Tibial artery (tissue), 4 donors: ENCODE measurements at regions not wholly inside any gene's neighbourhood (a gene's known extent, or its start where the extent isn't known, plus 50 kb on each side); places are given as distances from the start of the nearest gene placed in this dataset.
A peak's percentile ranks its signal among the peaks of the same experiment; 100 is the strongest.

Experiments
- DNase-seq, 2 donors: peaks; one replicate each; pipeline ENCODE4 v3.0.0-alpha.2; 2019
- H3K27ac ChIP-seq, 2 donors: fragments of 200-600 bp; sonication (generic) in 1 of 2; 1 replicate in 1 of 2; 2 replicates in 1 of 2; pipeline ENCODE4 v1.5.1; 2018 to 2019; ENCODE audit warnings: mild to moderate bottlenecking in 1 of 2
- H3K27me3 ChIP-seq, 2 donors: fragments of 200-600 bp; sonication (generic) in 1 of 2; one replicate each; pipeline versions ENCODE4 v1.5.1 to v1.6.0; 2016 to 2019
- H3K36me3 ChIP-seq, 3 donors: fragments of 200-600 bp; sonication (generic) in 2 of 3; one replicate each; pipeline ENCODE4 v1.5.1; 2016 to 2019; ENCODE audit warnings: mild to moderate bottlenecking in 2 of 3
- H3K4me1 ChIP-seq, 4 donors: fragments of 200-600 bp; sonication (generic) in 2 of 4; 1 replicate in 3 of 4; 2 replicates in 1 of 4; pipeline ENCODE4 v1.5.1; 2016 to 2019
- H3K4me3 ChIP-seq, 2 donors: fragments of 200-600 bp; sonication (generic) in 1 of 2; 1 replicate in 1 of 2; 2 replicates in 1 of 2; pipeline ENCODE4 v1.5.1; 2018 to 2019; ENCODE audit warnings: mild to moderate bottlenecking in 2 of 2
- H3K9me3 ChIP-seq, 3 donors: fragments of 200-600 bp; sonication (generic) in 1 of 3; one replicate each; pipeline ENCODE4 v1.5.1; 2016 to 2019
- intact Hi-C: fragments of 100-400 bp; cut with DNase I; formaldehyde crosslinking; loops from one replicate; pipeline ENCODE4 v1.15.0; 2023; ENCODE audit warnings: low total_unique reads
- TF ChIP-seq, protein P1 (sequence below), 2 experiments: fragments of 200-600 bp in 1 of 2; fragments of 450-650 bp in 1 of 2; IDR thresholded peaks; one replicate each; pipeline ENCODE4 v1.5.1; 2017 to 2019; ENCODE audit warnings: antibody characterized with exemption in 2 of 2, mild to moderate bottlenecking in 1 of 2, moderate library complexity in 1 of 2

DNA sequence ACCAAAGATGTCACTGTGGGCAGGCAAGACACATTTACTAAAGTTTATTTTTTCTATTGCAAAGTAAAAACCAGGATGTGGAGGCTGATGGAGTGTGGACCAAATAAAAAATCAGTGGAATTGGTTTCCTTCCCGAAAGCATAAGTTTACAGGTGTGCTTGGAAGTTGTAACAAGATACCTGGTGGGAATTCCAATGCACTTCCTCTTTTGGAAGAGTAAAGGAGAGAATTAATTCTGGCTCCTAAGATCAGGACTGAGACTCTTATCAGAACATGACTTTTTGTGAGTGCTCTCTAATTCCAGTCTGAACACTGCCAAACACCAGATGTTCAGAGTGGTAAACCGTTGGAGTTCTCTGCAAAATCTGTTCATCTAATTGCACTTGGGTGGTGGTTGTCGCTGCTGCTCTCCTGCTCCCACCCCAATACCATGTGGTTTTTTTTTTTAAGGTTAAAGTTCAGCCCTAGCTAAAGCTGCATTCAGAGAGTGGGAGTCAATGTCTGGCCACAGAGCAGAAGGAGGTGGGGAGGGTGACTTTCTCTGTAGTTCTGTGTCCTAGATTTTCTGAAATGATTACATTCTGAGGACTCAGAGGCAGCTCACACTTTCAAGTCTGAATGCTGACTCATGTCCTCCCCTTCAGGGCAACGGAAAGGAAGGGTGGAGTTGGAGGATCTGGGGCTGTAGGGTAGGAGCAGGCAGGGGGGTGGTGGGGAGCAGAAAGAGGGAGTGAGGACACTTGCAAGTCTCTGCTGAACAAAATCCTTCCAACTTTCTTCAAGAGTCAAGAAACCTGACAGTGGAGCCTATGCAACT, 275.8 kb upstream of the PRDM1 start:
- Histone ChIP-seq H3K36me3 (no peaks in the 10 kb centered on the region), H3K9me3 (no peaks in the 10 kb centered on the region), H3K27ac (no peak overlapping the region), H3K4me1 (no peaks in the 10 kb centered on the region), H3K27me3 (peaks cover 0 to 5% of the 10 kb centered on the region in 2 donors), H3K4me3 (no peak overlapping the region)
- peak in 1 of 2 donors; percentile 66 for DNase-seq
- TF ChIP-seq, protein P1, sequence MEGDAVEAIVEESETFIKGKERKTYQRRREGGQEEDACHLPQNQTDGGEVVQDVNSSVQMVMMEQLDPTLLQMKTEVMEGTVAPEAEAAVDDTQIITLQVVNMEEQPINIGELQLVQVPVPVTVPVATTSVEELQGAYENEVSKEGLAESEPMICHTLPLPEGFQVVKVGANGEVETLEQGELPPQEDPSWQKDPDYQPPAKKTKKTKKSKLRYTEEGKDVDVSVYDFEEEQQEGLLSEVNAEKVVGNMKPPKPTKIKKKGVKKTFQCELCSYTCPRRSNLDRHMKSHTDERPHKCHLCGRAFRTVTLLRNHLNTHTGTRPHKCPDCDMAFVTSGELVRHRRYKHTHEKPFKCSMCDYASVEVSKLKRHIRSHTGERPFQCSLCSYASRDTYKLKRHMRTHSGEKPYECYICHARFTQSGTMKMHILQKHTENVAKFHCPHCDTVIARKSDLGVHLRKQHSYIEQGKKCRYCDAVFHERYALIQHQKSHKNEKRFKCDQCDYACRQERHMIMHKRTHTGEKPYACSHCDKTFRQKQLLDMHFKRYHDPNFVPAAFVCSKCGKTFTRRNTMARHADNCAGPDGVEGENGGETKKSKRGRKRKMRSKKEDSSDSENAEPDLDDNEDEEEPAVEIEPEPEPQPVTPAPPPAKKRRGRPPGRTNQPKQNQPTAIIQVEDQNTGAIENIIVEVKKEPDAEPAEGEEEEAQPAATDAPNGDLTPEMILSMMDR (IDR thresholded peaks at IDR 0.05) = no peak
- intact Hi-C loops = no loop called here

DNA sequence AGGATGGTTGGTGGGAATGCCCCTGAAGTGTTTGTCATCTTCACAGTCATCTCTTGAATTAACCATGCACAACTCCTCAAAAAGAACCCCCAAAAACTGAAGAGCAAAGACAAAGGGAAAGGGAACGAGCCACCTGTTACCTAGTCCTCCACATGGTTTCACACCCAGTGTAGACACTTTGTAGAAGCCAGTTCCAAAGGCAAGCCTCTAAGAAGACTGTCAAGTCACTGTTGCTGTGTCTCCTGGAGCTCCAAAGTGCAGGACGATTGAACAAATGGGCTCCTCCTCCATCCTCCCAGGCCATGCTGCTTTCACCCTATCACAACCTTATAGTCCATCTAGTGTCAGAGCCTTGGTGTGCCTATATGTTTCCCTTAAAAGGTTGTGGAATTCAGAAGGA, 277.6 kb upstream of the PRDM1 start:
- Histone ChIP-seq H3K4me1 (no peaks in the 10 kb centered on the region), H3K9me3 (no peaks in the 10 kb centered on the region), H3K27ac (no peak overlapping the region), H3K27me3 (peaks cover 0 to 5% of the 10 kb centered on the region in 2 donors), H3K36me3 (no peaks in the 10 kb centered on the region), H3K4me3 (no peak overlapping the region)
- TF ChIP-seq, protein P1 (IDR thresholded peaks at IDR 0.05) = no peak
- DNase-seq = no peak
- intact Hi-C loops = no loop called here

DNA sequence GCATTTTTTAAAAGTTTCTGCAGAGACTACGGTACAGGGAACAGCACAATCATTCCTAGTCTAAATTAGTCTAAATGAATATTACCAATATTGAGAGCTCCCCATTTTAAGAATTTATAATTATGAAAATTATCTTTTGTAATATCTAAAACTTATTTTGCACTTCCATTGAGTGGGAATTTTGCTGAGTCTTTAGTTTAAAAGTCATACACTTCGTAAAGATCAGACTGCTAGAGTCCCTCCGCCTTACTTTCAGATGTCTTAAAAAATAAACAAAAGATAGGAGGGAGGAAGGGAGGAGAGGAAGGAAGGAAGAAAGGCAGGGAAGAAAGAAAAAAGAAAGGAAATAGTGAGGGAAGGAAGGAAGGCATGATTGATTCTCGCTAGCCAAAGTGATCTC, 278.2 kb upstream of the PRDM1 start:
- no peak overlapping the region for H3K4me3 ChIP-seq
- H3K36me3 ChIP-seq = no peaks in the 10 kb centered on the region
- intact Hi-C loops = no loop called here
- H3K9me3 ChIP-seq = no peaks in the 10 kb centered on the region
- H3K27me3 ChIP-seq = peaks cover 0 to 5% of the 10 kb centered on the region in 2 donors
- no peaks in the 10 kb centered on the region for H3K4me1 ChIP-seq
- TF ChIP-seq, protein P1 (IDR thresholded peaks at IDR 0.05) = no peak
- no peak overlapping the region for H3K27ac ChIP-seq
- no peak for DNase-seq

DNA sequence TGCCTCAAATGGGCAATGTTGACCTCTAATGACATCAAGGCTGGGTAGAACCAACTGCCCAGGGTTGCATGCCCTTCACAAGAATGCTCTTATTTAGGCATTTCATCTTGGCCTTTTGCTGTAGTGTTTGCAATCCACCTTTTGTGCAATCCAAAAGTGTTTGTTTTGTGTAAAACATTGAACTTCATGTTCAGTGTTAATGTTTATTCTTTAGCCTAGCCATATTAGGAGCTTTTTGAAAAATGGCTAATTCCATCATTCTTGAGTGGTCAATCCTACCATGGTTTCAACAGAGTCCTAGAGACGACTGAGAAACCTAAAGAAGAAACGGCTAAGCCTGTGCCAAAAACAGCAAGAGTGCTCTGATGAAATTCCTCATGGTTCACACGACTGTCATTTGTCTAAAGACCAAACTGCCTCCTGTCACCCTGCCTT, 279.6 kb upstream of the PRDM1 start:
- TF ChIP-seq, protein P1 (IDR thresholded peaks at IDR 0.05) = no peak
- intact Hi-C loops = no loop called here
- no peak for DNase-seq

DNA sequence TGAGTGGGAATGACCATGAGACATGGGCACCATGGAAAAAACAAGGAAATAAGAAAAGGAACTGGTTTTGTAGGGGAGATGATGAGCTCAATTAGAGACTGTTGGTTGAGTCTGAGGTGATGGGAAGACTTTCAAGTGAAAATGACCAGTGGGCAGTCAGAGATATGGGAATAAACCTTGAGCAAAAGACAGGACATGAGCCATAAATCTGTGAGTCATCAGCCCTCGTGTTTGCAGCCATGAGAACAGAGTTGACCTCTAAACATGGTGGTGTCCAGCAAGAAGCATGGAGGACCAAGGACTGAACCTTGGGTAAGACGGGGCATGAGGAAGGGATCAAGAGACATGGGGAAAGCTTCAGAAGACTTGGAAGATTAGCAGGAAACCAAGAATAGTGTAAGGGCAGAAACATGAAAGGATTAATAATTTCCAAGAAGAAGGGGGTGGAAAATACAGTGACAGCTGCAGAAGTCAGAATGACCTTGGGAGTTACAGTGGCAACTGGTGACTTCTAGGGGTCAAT, 280.6 kb upstream of the PRDM1 start:
- no peaks in the 10 kb centered on the region for H3K4me1 ChIP-seq
- no peaks in the 10 kb centered on the region for H3K36me3 ChIP-seq
- no peak overlapping the region for H3K4me3 ChIP-seq
- TF ChIP-seq, protein P1 (IDR thresholded peaks at IDR 0.05) = no peak
- no peak overlapping the region for H3K27ac ChIP-seq
- H3K9me3 ChIP-seq = no peaks in the 10 kb centered on the region
- no peaks in the 10 kb centered on the region for H3K27me3 ChIP-seq
- intact Hi-C loops = no loop called here
- DNase-seq = no peak

More for the DNA sequence above, 279.6 kb upstream of the PRDM1 start:
- H3K27me3 ChIP-seq = no peaks in the 10 kb centered on the region
- H3K4me1 ChIP-seq = no peaks in the 10 kb centered on the region
- H3K9me3 ChIP-seq = no peaks in the 10 kb centered on the region
- H3K27ac ChIP-seq = no peak overlapping the region
- no peak overlapping the region for H3K4me3 ChIP-seq
- H3K36me3 ChIP-seq = no peaks in the 10 kb centered on the region
